T-helper 17 cell (primary cell): ENCODE measurements at regions not wholly inside any gene's neighbourhood (a gene's known extent, or its start where the extent isn't known, plus 50 kb on each side); places are given as distances from the start of the nearest gene placed in this dataset.

Experiments used
- ATAC-seq: fragments of 150-1000 bp; cut with Tn5 transposase; 2 replicates; pipeline ENCODE4 v1.10.0; 2021; ENCODE audit warnings: mild to moderate bottlenecking, moderate library complexity
- DNase-seq, 3 donors: peaks; one replicate each; pipeline versions ENCODE4 v3.0.0 to v3.0.0-alpha.2; 2020 to 2021
- H3K9me3 ChIP-seq: one replicate; pipeline ENCODE4 v1.7.0; 2013; ENCODE audit warnings: low read length, mild to moderate bottlenecking; ENCODE audit not compliant: control insufficient read depth, poor library complexity, severe bottlenecking
- H3K27ac Mint-ChIP-seq: one replicate; pipeline ENCODE4 v1.8.0; 2022; ENCODE audit warnings: mild to moderate bottlenecking, moderate library complexity, mixed read lengths
- H3K27me3 Mint-ChIP-seq: one replicate; pipeline ENCODE4 v1.8.0; 2022; ENCODE audit warnings: mixed read lengths
- H3K36me3 Mint-ChIP-seq: one replicate; pipeline ENCODE4 v1.8.0; 2022; ENCODE audit warnings: low read depth, mixed read lengths
- H3K4me1 Mint-ChIP-seq: one replicate; pipeline ENCODE4 v1.8.0; 2022; ENCODE audit warnings: mild to moderate bottlenecking, mixed read lengths
- H3K4me3 Mint-ChIP-seq: one replicate; pipeline ENCODE4 v1.8.0; 2022; ENCODE audit warnings: mild to moderate bottlenecking, moderate library complexity, mixed read lengths

DNA sequence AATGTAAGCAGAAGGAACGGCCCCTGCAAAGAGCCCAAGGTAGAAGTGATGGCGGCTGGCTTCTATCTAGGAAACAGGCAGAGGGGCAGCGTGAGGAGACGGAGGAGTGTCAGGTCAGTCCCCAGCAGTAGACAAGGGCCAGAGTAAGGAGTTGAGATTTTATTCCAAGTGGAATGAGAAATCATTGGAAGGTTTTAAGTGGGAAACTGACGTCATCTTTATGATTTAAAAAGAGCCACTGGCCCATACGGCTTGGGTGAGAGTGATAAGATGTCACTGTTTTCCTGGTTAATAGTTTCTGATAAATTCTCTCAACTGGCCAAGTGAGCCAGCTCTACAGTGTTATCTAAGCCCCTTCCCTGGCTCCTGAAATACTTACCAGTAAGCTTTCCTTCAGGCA is 103.2 kb upstream of the CAMK1G start:
- DNase-seq (no peak), ATAC-seq (no peak)
- H3K9me3 ChIP-seq, result no peaks in the 10 kb centered on the region
- Mint-ChIP-seq H3K4me3 (no peak overlapping the region), H3K27me3 (no peaks in the 10 kb centered on the region), H3K36me3 (no peaks in the 10 kb centered on the region), H3K4me1 (peaks cover 4% of the 10 kb centered on the region), H3K27ac (no peak overlapping the region)

DNA sequence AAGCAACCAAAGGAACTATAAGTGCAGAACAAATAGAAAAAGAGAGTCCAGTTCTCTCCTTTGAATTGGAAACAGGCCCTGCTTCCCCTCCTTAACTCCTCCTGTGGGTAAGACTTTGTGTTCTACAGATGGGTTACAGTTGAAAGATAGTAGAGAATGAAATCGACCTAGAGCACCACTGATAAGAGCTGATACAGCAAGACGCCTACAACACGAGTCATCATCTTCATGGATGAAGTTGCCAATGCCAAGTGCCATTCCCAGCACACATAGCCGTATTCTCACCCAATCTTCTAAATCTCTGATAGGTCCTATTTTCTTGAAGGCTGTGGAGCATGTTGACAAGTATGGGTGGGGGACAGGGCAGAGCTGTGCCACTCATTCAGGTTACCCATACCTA is 99.8 kb upstream of the CAMK1G start:
- Mint-ChIP-seq H3K27ac (no peak overlapping the region), H3K4me1 (peaks cover 4% of the 10 kb centered on the region), H3K4me3 (no peak overlapping the region), H3K36me3 (no peaks in the 10 kb centered on the region), H3K27me3 (no peaks in the 10 kb centered on the region)
- DNase-seq (no peak), ATAC-seq (no peak)
- H3K9me3 ChIP-seq, result no peaks in the 10 kb centered on the region

DNA sequence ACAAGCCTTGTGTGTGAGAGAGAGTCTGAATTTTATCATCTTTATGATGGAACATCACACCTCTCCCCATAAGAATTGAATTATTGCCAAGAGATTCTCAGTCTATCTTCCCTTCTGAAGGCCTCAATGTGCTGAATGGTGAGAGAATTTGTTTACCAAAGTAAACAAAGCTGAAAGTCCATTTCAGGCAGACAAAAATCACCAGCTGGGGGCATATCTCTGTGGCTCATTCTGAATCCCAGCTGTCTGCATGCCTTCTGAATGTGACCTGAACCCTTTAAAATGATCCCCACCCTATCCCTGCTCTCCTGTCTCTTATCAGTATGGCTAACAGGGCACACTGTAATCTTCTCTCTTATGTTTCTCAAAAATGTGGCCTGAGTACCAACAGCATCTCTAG is 99.1 kb upstream of the CAMK1G start:
- Mint-ChIP-seq H3K36me3 (no peaks in the 10 kb centered on the region), H3K27me3 (no peaks in the 10 kb centered on the region), H3K27ac (no peak overlapping the region), H3K4me1 (peaks cover 4% of the 10 kb centered on the region), H3K4me3 (no peak overlapping the region)
- DNase-seq (no peak), ATAC-seq (no peak)
- no peaks in the 10 kb centered on the region for H3K9me3 ChIP-seq

DNA sequence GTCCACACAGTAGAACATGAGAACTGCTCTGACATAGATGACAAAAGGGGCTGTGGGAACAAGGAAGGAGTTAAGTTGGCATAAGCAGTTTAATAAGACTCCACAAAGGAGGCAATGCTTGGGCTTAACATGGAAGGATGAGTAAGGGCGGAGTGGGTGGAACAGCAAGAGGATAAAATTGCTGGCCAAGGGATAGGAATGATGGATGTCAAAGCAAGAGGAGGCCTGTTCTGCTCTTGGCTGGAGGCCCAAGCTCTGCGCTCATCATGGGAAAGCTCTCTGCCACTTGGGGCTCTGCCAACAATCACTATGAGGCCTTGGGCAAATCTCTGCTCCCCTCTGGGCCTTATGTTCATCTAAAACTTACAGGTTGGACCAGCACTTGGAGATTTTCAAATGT is 98.3 kb upstream of the CAMK1G start:
- DNase-seq, result no peak
- Mint-ChIP-seq H3K4me1 (peaks cover 4% of the 10 kb centered on the region), H3K27ac (no peak overlapping the region), H3K36me3 (no peaks in the 10 kb centered on the region), H3K4me3 (no peak overlapping the region), H3K27me3 (peaks cover 5% of the 10 kb centered on the region)
- H3K9me3 ChIP-seq, result no peaks in the 10 kb centered on the region
- ATAC-seq, result no peak

DNA sequence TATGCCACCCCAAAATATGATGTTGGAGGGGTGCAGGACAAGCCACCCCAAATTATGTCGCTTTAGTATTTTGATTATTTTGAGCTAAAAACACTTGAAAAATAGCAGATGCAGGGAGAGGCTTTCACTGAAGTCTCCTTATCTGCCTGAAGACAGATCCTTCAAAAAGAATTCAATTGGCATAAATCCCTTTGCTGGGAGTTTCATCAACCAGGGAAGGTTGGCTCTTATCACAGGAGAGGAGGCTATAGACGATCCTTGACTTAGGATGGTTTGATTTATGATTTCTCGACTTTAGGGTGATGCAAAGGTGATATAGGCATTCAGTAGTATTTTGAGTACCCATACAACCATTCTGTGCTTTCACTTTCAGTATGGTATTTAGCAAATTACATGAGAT is 97.8 kb upstream of the CAMK1G start:
- ATAC-seq (no peak), DNase-seq (no peak)
- H3K36me3 Mint-ChIP-seq, result no peaks in the 10 kb centered on the region
- H3K27me3 Mint-ChIP-seq, result peaks cover 11% of the 10 kb centered on the region
- no peak overlapping the region for H3K4me3 Mint-ChIP-seq
- peaks cover 4% of the 10 kb centered on the region for H3K4me1 Mint-ChIP-seq
- H3K9me3 ChIP-seq, result no peaks in the 10 kb centered on the region
- no peak overlapping the region for H3K27ac Mint-ChIP-seq

GRCh38 chr1:209486861-209487593 is 96.5 kb upstream of the CAMK1G start:
- ATAC-seq, result no peak
- Mint-ChIP-seq H3K27ac (no peak overlapping the region), H3K4me3 (no peak overlapping the region), H3K4me1 (peaks cover 4% of the 10 kb centered on the region), H3K27me3 (peaks cover 19% of the 10 kb centered on the region), H3K36me3 (no peaks in the 10 kb centered on the region)
- no peaks in the 10 kb centered on the region for H3K9me3 ChIP-seq
- no peak for DNase-seq

- no peak for ATAC-seq
- H3K36me3 Mint-ChIP-seq, result no peaks in the 10 kb centered on the region
- H3K27ac Mint-ChIP-seq, result no peak overlapping the region
- H3K4me1 Mint-ChIP-seq, result no peaks in the 10 kb centered on the region
- H3K9me3 ChIP-seq, result no peaks in the 10 kb centered on the region
- DNase-seq, result no peak
- H3K27me3 Mint-ChIP-seq, result peaks cover 23% of the 10 kb centered on the region
- no peak overlapping the region for H3K4me3 Mint-ChIP-seq
These were observed 93.5 kb upstream of the CAMK1G start for GRCh38 chr1:209490013-209490412.

DNA sequence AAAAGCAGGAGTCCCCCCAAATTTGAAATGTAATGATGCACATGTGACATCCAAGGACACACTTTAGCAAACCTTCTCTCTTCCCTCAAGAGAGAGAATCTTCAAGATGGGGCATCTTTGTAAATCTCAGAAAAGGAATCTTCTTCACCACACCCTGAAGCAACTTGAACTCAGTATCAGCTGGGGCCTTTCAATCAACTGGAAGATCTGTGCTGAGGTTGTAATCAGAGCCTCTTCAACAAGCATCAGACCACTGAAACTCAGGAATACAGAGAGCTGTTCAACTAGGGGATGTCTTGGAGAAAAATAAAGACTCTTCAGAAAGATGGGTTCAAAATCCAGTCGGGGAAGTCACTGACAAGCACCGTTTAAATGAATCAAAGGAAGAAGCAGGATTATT is 92.5 kb upstream of the CAMK1G start:
- H3K4me3 Mint-ChIP-seq, result no peak overlapping the region
- H3K9me3 ChIP-seq, result no peaks in the 10 kb centered on the region
- no peak for DNase-seq
- H3K36me3 Mint-ChIP-seq, result no peaks in the 10 kb centered on the region
- no peak overlapping the region for H3K27ac Mint-ChIP-seq
- peaks cover 23% of the 10 kb centered on the region for H3K27me3 Mint-ChIP-seq
- no peaks in the 10 kb centered on the region for H3K4me1 Mint-ChIP-seq
- no peak for ATAC-seq

DNA sequence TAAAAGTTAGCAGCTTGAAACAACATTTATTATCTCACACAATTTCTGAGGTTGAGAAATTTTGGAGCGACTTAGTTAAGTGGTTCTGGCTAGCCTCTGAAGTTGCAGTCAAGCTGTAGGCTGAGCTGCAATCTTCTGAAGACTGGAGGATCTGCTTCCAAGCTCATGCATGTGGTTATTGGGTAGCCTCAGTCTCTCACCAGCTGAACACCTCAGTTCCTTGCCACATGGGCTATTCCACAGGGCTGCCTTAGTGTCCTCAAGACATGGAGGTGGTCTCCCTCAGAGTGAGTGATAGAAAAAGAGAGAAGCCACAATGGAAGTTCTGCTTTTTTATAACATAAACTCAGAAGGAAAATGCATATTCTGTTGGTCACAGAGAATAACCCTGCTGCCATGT is 92.0 kb upstream of the CAMK1G start:
- Mint-ChIP-seq H3K4me1 (no peaks in the 10 kb centered on the region), H3K27me3 (peaks cover 23% of the 10 kb centered on the region), H3K4me3 (no peak overlapping the region), H3K36me3 (no peaks in the 10 kb centered on the region), H3K27ac (no peak overlapping the region)
- no peak for ATAC-seq
- no peaks in the 10 kb centered on the region for H3K9me3 ChIP-seq
- no peak for DNase-seq

DNA sequence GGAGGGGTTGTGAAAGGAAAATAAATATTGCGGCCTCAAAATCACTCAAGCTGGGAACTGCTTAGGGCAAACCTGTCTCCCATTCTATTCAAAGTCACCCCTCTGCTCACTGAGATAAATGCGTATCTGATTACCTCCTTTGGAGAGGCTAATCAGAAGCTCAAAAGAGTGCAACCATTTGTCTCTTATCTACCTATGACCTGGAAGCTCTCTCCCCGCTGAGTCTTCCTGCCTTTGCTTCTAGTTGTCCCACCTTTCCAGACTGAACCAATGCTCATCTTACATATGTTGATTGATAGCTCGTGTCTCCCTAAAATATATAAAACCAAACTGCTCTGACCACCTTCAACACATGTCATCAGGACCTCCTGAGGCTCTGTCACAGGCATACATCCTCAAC is 91.6 kb upstream of the CAMK1G start:
- no peaks in the 10 kb centered on the region for H3K36me3 Mint-ChIP-seq
- H3K9me3 ChIP-seq, result no peaks in the 10 kb centered on the region
- ATAC-seq, result no peak
- no peak overlapping the region for H3K4me3 Mint-ChIP-seq
- no peak overlapping the region for H3K27ac Mint-ChIP-seq
- DNase-seq, result no peak
- no peaks in the 10 kb centered on the region for H3K4me1 Mint-ChIP-seq
- H3K27me3 Mint-ChIP-seq, result peaks cover 23% of the 10 kb centered on the region

DNA sequence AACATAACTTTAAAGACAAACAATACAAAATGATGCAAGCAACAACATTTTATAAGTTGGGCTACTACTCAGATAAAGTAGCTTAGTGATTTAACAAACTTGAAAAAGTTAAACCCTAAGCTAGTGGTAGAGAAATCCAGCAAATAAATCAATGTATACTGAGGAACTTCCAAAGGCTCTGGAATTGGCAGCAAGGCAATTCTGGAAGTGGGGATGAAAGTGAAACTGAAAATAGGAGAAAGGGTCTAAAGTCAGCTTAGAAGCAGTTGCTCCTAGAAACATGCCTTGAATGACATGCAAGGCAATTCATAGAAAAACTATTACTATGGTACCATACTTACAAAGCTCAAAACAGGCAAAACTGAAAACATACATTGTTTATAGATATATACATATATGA is 90.0 kb upstream of the CAMK1G start:
- DNase-seq, result no peak
- no peaks in the 10 kb centered on the region for H3K9me3 ChIP-seq
- Mint-ChIP-seq H3K27ac (no peak overlapping the region), H3K27me3 (peaks cover 23% of the 10 kb centered on the region), H3K4me1 (no peaks in the 10 kb centered on the region), H3K4me3 (no peak overlapping the region), H3K36me3 (no peaks in the 10 kb centered on the region)
- ATAC-seq, result no peak

- Mint-ChIP-seq H3K4me1 (no peaks in the 10 kb centered on the region), H3K4me3 (no peak overlapping the region), H3K27me3 (no peaks in the 10 kb centered on the region), H3K27ac (no peak overlapping the region), H3K36me3 (no peaks in the 10 kb centered on the region)
- ATAC-seq (no peak), DNase-seq (no peak)
- no peaks in the 10 kb centered on the region for H3K9me3 ChIP-seq
These were observed 85.8 kb upstream of the CAMK1G start for GRCh38 chr1:209497729-209498128.

DNA sequence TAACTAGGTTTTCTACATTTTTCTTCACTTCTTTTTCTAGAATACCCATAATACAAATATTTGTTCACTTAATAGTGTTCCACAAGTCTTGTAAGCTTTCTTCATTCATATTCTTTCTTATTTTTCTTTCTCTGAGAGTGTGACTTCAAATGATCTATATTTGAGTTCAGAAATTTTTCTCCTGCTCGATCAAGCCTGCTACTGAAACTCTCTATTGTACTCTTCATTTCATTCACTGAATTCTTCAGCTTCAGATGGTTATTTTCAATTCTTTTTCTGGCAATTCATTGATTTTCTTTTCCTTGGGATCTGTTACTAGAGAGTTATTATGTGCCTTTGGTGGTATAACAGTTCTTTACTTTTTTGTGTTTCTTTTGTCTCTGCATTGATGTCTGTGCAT is 82.5 kb upstream of the CAMK1G start:
- no peaks in the 10 kb centered on the region for H3K4me1 Mint-ChIP-seq
- ATAC-seq, result no peak

DNA sequence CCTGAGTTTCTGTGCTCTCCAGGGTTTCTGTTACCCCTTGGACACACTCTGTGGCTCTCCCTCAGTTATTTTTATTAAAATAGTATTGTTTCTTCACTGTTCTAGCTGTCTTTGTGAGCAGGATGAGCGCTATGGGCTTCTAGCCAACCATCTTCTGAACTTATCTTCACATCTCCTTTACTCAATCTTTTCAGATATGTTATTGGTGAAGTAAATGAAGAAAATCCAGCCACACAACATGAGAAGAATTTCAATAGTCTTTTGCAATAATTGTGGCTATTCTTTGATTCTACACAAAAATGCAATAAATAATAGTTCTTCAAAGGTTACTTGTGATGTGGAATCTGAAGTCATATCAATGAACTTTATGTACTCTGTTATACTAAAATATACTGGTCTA is 80.3 kb upstream of the CAMK1G start:
- no peak for ATAC-seq
- no peaks in the 10 kb centered on the region for H3K36me3 Mint-ChIP-seq

More for the DNA sequence above, 82.5 kb upstream of the CAMK1G start:
- H3K4me3 Mint-ChIP-seq, result no peak overlapping the region
- DNase-seq, result no peak
- H3K27ac Mint-ChIP-seq, result no peak overlapping the region
- H3K9me3 ChIP-seq, result no peaks in the 10 kb centered on the region
- peaks cover 9% of the 10 kb centered on the region for H3K27me3 Mint-ChIP-seq
- H3K36me3 Mint-ChIP-seq, result no peaks in the 10 kb centered on the region

More for the DNA sequence above, 80.3 kb upstream of the CAMK1G start:
- H3K9me3 ChIP-seq, result no peaks in the 10 kb centered on the region
- no peak for DNase-seq
- H3K4me1 Mint-ChIP-seq, result no peaks in the 10 kb centered on the region
- no peak overlapping the region for H3K4me3 Mint-ChIP-seq
- no peak overlapping the region for H3K27ac Mint-ChIP-seq
- H3K27me3 Mint-ChIP-seq, result peaks cover 16% of the 10 kb centered on the region
